ENCODE measurements at regions not wholly inside any gene's neighbourhood (a gene's known extent, or its start where the extent isn't known, plus 50 kb on each side); places are given as distances from the start of the nearest gene placed in this dataset.

- ChIA-PET CTCF (interaction anchor here (1.8 kb wide), 1 partner anchor 36 kb away, joined by 7 read pairs; no protein-coding TSS in a partner anchor), POLR2A (no interaction called here)
- no peak for TF ChIP-seq CTCF (IDR thresholded peaks at IDR 0.05; ENCODE audit: low read depth, low read length)
- Histone ChIP-seq H3K27ac (ENCODE audit: low read depth, low read length) (no peak overlapping the region), H3K9me3 (ENCODE audit: control insufficient read depth, insufficient read depth, low read length) (no peaks in the 10 kb centered on the region; the same call in 1 of the 2 replicates), H3K4me3 (ENCODE audit: low read depth, low read length) (no peak overlapping the region), H3K27me3 (ENCODE audit: control insufficient read depth, insufficient read depth, low read length) (no peaks in the 10 kb centered on the region)
- DNase-seq (ENCODE audit: low read depth, low spot score): no peak
Observed at GRCh38 chr5:61251874-61252642, 80.0 kb upstream of the ZSWIM6 start.

- Histone ChIP-seq H3K4me3 (ENCODE audit: low read depth, low read length) (no peak overlapping the region), H3K9me3 (ENCODE audit: control insufficient read depth, insufficient read depth, low read length) (no peaks in the 10 kb centered on the region; the same call in 1 of the 2 replicates), H3K27ac (ENCODE audit: low read depth, low read length) (no peak overlapping the region), H3K27me3 (ENCODE audit: control insufficient read depth, insufficient read depth, low read length) (no peaks in the 10 kb centered on the region)
- CTCF ChIA-PET: interaction anchor here (1.8 kb wide), 1 partner anchor 36 kb away, joined by 7 read pairs; no protein-coding TSS in a partner anchor
- POLR2A ChIA-PET: no interaction called here
- no peak for TF ChIP-seq CTCF (IDR thresholded peaks at IDR 0.05; ENCODE audit: low read depth, low read length)
- no peak for DNase-seq (ENCODE audit: low read depth, low spot score)
Observed at GRCh38 chr5:61252643-61252925, 79.5 kb upstream of the ZSWIM6 start.

GRCh38 chr5:61253547-61253946 is 78.5 kb upstream of the ZSWIM6 start:
- no peaks in the 10 kb centered on the region for H3K27me3 ChIP-seq (ENCODE audit: control insufficient read depth, insufficient read depth, low read length)
- H3K4me3 ChIP-seq (ENCODE audit: low read depth, low read length): no peak overlapping the region
- POLR2A ChIA-PET: no interaction called here
- CTCF ChIA-PET: no interaction called here
- H3K27ac ChIP-seq (ENCODE audit: low read depth, low read length): no peak overlapping the region
- no peak for TF ChIP-seq CTCF (IDR thresholded peaks at IDR 0.05; ENCODE audit: low read depth, low read length)
- DNase-seq (ENCODE audit: low read depth, low spot score): no peak
- H3K9me3 ChIP-seq (ENCODE audit: control insufficient read depth, insufficient read depth, low read length): no peaks in the 10 kb centered on the region; the same call in 1 of the 2 replicates

- TF ChIP-seq CTCF (IDR thresholded peaks at IDR 0.05; ENCODE audit: low read depth, low read length): no peak
- POLR2A ChIA-PET: no interaction called here
- no peaks in the 10 kb centered on the region for H3K9me3 ChIP-seq (ENCODE audit: control insufficient read depth, insufficient read depth, low read length)
- CTCF ChIA-PET: no interaction called here
- DNase-seq (ENCODE audit: low read depth, low spot score): no peak
- H3K27ac ChIP-seq (ENCODE audit: low read depth, low read length): no peak overlapping the region
- no peak overlapping the region for H3K4me3 ChIP-seq (ENCODE audit: low read depth, low read length)
- H3K27me3 ChIP-seq (ENCODE audit: control insufficient read depth, insufficient read depth, low read length): no peaks in the 10 kb centered on the region
Observed at GRCh38 chr5:61254969-61255555, 77.0 kb upstream of the ZSWIM6 start.

GRCh38 chr5:61256474-61256873 is 75.6 kb upstream of the ZSWIM6 start:
- POLR2A ChIA-PET: no interaction called here
- H3K27me3 ChIP-seq (ENCODE audit: control insufficient read depth, insufficient read depth, low read length): no peaks in the 10 kb centered on the region
- no peak for DNase-seq (ENCODE audit: low read depth, low spot score)
- CTCF ChIA-PET: no interaction called here
- H3K9me3 ChIP-seq (ENCODE audit: control insufficient read depth, insufficient read depth, low read length): no peaks in the 10 kb centered on the region
- TF ChIP-seq CTCF (IDR thresholded peaks at IDR 0.05; ENCODE audit: low read depth, low read length): no peak
- H3K4me3 ChIP-seq (ENCODE audit: low read depth, low read length): no peak overlapping the region
- H3K27ac ChIP-seq (ENCODE audit: low read depth, low read length): no peak overlapping the region

Measured in AG04450 (cell line).